C4-2B (cell line): ENCODE measurements at regions not wholly inside any gene's neighbourhood (a gene's known extent, or its start where the extent isn't known, plus 50 kb on each side); places are given as distances from the start of the nearest gene placed in this dataset.

Experiments
- ZFX ChIP-seq: fragments of 450-650 bp; IDR thresholded peaks from 2 replicates; pipeline ENCODE4 v1.6.1; 2017
- TF ChIP-seq, protein P1 (sequence below): fragments of 450-650 bp; conservative IDR thresholded peaks from 2 replicates; pipeline ENCODE4 v1.5.1; 2017; ENCODE audit warnings: mild to moderate bottlenecking

DNA sequence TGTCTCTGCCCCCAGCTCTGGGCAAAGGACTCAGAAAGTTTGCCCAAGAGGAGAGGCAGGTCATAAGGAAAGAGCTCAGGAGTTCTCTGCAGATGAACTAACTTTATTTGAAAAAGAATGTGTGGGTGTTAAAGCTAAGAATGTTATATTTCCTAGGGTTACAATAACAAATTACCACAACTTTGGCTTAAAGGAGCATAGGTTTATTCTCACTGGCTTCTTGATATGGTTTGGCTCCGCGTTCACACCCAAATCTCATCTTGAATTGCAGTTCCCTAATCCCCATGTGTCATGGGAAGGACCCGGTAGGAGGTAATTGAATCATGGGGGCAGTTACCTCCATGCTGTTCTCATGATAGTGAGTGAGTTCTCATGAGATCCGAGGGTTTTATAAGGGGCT is 383.7 kb upstream of the CFAP20DC start:
- TF ChIP-seq, protein P1, sequence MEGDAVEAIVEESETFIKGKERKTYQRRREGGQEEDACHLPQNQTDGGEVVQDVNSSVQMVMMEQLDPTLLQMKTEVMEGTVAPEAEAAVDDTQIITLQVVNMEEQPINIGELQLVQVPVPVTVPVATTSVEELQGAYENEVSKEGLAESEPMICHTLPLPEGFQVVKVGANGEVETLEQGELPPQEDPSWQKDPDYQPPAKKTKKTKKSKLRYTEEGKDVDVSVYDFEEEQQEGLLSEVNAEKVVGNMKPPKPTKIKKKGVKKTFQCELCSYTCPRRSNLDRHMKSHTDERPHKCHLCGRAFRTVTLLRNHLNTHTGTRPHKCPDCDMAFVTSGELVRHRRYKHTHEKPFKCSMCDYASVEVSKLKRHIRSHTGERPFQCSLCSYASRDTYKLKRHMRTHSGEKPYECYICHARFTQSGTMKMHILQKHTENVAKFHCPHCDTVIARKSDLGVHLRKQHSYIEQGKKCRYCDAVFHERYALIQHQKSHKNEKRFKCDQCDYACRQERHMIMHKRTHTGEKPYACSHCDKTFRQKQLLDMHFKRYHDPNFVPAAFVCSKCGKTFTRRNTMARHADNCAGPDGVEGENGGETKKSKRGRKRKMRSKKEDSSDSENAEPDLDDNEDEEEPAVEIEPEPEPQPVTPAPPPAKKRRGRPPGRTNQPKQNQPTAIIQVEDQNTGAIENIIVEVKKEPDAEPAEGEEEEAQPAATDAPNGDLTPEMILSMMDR: no peak
- TF ChIP-seq ZFX: no peak
